GM21423 (cell line): ENCODE measurements at regions not wholly inside any gene's neighbourhood (a gene's known extent, or its start where the extent isn't known, plus 50 kb on each side); places are given as distances from the start of the nearest gene placed in this dataset.

ENCODE experiments used
- ATAC-seq: cut with Tn5 transposase; IDR thresholded peaks from one replicate; pipeline ENCODE4 v1.9.1; 2021; ENCODE audit warnings: mild to moderate bottlenecking, moderate library complexity; ENCODE audit not compliant: unreplicated experiment

DNA sequence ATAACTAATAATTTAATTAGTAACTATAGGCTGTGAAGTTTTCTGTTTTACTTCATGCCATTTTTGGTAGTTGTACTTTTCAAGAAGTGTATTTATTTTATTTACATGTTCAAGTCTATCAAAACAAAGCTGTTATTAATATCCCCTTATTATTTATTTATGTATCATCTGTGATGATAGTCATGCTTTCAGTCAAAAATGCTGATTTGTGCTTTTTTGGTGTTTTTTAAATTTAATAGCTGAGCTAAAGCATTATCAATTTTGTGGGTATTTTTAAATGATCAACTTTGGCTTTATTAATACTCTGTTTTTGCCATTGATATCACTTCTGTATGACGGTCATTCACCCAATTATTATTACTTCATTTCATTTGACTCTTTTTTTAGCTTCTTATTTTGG lies 1229.2 kb upstream of the CADM2 start:
- ATAC-seq, result no peak

GRCh38 chr3:83734656-83735055 lies 1224.1 kb upstream of the CADM2 start:
- ATAC-seq, result no peak

- ATAC-seq, result no peak
Measured at GRCh38 chr3:83738202-83738601, 1220.6 kb upstream of the CADM2 start.

DNA sequence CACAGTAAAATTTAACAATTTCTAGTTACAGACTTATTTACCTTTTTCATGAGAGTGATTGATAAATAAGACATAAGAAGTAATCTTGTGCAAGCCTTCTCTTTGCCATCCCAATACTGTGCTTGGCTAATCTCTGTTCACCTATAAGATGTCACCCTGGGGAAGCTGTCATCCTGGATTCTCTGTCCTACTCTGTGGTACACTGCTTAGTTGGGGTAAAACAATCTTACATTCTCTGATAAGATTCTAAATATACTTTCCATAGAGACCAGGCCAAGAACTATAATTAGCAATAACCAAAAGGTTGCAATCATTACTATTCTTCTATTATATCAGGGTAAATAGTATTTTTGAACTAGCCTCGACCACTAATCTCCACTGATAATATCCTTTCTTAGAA lies 1218.3 kb upstream of the CADM2 start:
- no peak for ATAC-seq

DNA sequence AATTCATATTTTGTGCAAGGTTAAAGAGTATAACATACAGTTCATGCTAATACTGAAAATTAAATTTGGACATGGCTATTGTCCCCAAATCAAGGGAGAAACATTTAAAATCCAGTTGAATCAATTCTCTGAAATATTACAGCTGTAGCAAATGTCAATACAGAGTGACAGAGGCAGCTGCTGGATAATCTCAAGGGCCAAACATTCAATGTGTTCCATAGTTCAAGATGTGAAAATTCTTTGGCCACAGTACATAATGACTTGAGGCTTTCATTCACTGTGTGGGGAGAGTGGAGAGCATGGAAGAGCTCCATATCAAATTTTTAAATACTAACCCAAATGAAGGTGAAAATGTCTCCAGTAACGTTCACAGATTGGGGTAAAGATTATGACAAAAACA lies 1192.8 kb upstream of the CADM2 start:
- ATAC-seq, result no peak

DNA sequence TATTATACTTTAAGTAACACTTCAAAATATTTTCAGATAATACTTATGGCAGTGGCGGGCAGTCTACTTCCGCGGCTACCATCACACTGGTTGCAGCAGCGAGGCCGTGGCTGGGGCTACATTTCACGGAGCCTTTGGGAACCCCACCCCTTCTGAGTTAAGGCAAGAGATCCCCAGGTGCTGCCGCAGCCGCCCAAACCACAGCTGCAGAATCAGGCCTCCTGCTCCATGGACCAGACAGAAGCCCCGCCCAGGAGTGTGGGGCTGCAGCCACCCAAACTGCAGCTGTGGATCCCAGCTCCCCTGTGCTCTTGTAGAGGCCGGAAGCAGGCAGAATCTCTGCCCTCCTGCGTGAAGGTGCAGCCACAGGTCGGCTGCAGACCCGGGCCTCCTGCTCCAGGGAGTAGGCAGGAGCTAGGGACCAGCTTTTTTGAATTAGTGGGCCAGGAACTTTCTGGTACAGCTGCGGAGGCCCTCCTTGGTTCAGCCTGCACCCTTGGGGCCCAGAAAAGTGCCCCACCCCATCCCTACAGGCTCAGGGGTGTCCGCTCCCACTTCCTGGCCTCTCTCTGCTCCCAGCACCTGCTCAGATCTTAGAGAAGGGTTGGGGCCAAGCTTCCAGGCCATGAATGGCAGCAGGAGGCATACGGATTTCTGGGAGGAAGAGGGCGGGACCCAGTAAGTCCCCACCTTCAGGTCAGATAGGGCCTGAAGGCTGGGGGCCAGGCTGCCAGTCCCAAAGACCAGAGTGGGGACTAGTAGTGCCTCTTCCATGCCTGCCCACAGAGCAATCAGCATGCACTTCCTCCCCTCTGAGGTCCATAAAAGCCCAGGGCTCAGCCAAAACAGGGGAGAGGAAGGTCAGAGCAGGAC lies 1188.8 kb upstream of the CADM2 start:
- ATAC-seq, result no peak

DNA sequence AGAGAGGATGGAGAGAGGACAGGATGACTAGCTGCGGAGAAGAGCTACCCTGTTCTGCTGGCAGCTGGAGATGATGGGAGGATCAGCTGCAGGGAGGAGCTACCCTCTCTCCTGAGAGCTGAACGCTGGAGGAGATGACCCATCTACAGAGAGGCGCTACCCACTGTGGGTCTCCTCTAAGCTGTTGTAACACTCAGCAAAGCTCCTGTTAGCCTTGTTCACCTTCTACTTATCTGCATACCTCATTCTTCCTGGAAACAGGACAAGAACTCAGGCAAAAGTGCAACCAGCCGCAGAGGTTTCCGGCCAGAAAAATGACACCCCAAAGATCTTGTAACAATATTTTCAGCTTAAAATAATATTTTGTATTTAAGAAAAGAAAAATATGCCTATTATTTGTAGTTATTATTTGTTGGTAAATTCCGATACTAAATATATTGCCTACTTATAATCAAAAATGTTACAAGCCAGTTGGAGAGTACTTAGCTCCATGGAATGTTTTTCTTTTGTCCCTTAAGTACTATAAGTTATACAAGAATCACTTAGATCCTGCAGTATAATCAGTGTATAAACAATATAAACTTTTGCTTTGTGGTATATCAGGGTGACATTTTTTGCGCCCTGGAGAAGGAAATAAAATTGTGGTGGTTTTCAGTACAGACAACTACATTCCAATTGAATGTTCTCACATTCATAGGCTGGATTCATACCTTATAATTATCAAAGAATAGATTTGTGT lies 1188.0 kb upstream of the CADM2 start:
- ATAC-seq, result no peak

DNA sequence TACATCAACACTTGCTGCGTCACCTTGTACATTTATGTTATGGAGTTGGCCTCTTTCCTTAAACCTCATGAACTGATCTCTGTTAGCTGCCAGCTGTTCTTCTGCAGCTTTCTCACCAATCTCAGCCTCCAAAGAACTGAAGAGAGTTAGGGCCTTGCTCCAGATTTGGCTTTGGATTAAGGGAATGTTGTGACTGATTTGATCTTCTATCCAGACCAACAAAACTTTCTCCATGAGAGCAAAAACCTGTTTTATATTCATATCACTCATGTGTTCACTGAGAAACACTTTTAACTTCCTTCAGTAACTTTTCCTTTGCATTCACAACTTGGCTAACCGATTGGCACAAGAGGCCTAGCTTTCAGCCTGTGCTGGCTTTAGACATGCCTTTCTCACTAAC lies 1156.0 kb upstream of the CADM2 start:
- ATAC-seq, result no peak

- ATAC-seq, result no peak
Measured at GRCh38 chr3:83807511-83807910, 1151.3 kb upstream of the CADM2 start.

GRCh38 chr3:83813176-83813575 lies 1145.6 kb upstream of the CADM2 start:
- no peak for ATAC-seq

GRCh38 chr3:83816653-83817052 lies 1142.1 kb upstream of the CADM2 start:
- ATAC-seq, result no peak

DNA sequence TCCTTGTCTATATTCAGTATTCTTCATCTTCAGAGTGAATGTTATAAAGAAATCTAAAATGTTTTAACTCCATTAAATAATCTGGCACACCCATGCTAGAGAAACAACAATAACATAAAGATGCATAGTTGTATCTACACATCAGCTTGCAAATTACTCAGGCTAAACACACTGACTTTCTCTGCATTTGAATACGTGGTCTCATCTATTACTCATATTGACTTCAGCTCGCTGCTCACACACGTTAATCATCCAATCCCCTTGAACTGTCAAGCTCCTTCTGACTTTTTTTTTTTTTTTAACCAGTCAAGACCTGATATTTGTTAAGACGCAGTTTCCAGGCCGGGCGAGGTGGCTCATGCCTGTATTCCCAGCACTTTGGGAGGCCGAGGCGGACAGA lies 1137.3 kb upstream of the CADM2 start:
- no peak for ATAC-seq

DNA sequence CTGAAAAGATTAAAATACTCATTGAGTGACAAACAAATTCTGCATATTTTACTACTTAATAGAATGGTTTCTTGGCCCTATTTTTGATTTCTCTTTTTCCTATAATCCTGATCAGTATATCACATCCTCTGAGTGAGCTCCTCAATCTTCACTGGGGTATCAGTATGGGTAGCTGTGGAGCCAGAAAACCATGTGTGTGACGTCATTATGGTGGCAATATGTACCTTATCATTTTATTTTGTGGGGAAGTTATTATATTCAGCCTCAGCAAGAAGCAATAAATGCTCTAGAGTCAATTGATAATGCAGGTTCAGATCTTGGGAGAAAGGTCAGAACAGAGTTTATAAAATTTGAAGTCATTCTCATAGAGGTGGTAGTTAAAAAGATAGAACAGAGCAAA lies 1135.7 kb upstream of the CADM2 start:
- no peak for ATAC-seq

- no peak for ATAC-seq
Measured at GRCh38 chr3:83835040-83835439, 1123.7 kb upstream of the CADM2 start.

DNA sequence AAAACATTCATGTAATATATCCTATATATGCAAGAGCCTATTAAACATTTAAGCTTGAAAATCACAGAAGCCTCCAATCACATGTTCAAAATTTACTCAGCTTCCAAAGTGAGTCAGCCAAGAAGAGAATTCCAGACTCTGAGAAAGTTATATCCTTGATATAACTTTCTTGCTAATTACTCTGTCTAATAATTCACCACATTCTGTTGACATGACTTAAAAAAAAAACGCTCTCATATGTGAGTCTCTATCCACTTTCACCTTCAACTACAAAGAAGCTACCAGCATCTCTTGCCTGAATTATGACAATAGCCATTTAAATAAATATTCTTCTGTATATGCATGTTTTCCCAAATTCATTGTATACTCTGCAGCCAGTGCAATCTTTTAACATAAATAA lies 1116.3 kb upstream of the CADM2 start:
- no peak for ATAC-seq

DNA sequence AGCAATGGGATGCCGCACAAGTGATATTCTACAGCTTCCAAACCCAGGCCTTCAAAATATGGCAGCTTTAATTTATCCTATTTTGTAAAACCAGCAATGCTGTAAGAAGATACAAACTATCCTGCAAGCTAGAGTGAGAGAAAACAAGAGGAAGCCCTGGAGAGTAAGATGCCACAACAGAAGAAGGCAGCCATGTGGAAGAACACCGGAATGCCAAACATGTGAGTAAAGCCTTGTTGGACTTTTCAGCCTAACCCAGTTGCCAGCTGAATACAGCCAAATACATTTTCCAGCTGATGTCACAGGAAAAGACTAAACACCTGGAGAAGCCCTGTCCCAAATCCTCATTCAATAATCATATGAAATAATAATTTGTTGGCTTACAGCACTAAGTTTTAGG lies 1115.1 kb upstream of the CADM2 start:
- no peak for ATAC-seq

GRCh38 chr3:83849106-83849730 lies 1109.6 kb upstream of the CADM2 start:
- ATAC-seq, result no peak

DNA sequence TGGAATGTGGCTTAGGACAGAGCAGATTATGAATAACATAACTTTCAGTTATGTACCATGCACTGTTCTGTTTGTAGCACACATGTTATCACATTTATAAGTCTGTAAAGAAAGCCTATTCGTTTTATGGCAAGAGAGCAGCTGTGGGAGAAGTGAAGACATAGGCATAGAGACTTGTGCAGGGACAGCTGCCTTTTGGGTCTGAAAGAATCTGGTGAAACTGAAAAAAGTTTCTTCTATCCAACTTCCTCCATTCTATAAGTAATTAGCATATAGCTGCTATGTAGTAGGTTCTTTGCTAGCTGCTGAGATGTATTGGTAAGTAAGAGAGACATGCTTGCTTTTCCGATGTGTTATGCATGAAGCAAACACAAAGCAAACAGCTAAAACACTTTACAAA lies 1095.4 kb upstream of the CADM2 start:
- no peak for ATAC-seq

- ATAC-seq, result no peak
Measured at GRCh38 chr3:83868909-83869567, 1089.8 kb upstream of the CADM2 start.

DNA sequence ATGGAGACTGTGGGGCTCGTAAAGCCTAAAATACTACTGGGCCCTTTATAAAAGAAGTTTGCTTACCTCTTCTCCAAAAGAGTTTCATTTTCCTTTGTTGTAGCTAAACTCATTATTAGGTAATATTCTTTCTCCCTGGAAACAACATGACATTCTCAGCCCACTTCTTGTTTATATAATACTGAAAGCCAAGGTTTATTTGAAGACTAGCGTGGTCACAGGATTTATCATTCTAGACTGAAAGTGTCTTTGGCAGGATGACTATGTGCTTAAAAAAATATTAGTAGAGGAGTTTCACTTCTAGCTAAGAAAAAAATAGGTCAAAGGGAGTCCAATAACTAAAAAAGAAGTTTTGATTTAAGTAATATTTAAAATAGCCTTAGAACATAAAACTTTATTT lies 1085.2 kb upstream of the CADM2 start:
- no peak for ATAC-seq

GRCh38 chr3:83877910-83878309 lies 1080.9 kb upstream of the CADM2 start:
- no peak for ATAC-seq
